ENCODE measurements at regions not wholly inside any gene's neighbourhood (a gene's known extent, or its start where the extent isn't known, plus 50 kb on each side); places are given as distances from the start of the nearest gene placed in this dataset.
A peak's percentile ranks its signal among the peaks of the same experiment; 100 is the strongest.

- no peaks in the 10 kb centered on the region for H3K27me3 ChIP-seq (ENCODE audit: control insufficient read depth, insufficient read depth, low read length)
- no peak overlapping the region for H3K27ac ChIP-seq (ENCODE audit: low read depth in 2 of 2, low read length in 2 of 2)
- FAIRE-seq (no peak), DNase-seq (no peak)
- no peak for TF ChIP-seq CTCF (IDR thresholded peaks at IDR 0.05; ENCODE audit: borderline replicate concordance, extremely low read depth, insufficient read depth)
- no peaks in the 10 kb centered on the region for H3K36me3 ChIP-seq (ENCODE audit: control insufficient read depth in 2 of 3, insufficient read depth in 3 of 3, low read length in 3 of 3)
- no peak overlapping the region for H3K4me3 ChIP-seq (ENCODE audit: low read length in 3 of 3)
- intact Hi-C loops (cut with DNase I): no loop called here
- no peaks in the 10 kb centered on the region for H3K4me1 ChIP-seq (ENCODE audit: control insufficient read depth in 2 of 3, insufficient read depth in 2 of 3, low read depth in 1 of 3, low read length in 3 of 3)
- no peak overlapping the region for H3K9ac ChIP-seq (ENCODE audit: low read length in 3 of 3)
- H3K9me3 ChIP-seq (ENCODE audit: control insufficient read depth in 2 of 3, insufficient read depth in 1 of 3, low read length in 3 of 3): no peaks in the 10 kb centered on the region
Measured at GRCh38 chr17:79203016-79203415, 128.4 kb downstream of the ENGASE start.

GRCh38 chr17:79202480-79202879 is 127.9 kb downstream of the ENGASE start:
- FAIRE-seq: no peak

GRCh38 chr17:79201536-79202227 is 127.1 kb downstream of the ENGASE start:
- Histone ChIP-seq H3K36me3 (ENCODE audit: control insufficient read depth in 2 of 3, insufficient read depth in 3 of 3, low read length in 3 of 3) (no peaks in the 10 kb centered on the region), H3K9me3 (ENCODE audit: control insufficient read depth in 2 of 3, insufficient read depth in 1 of 3, low read length in 3 of 3) (no peaks in the 10 kb centered on the region), H3K27ac (ENCODE audit: low read depth in 2 of 2, low read length in 2 of 2) (no peak overlapping the region), H3K4me3 (ENCODE audit: low read length in 3 of 3) (no peak overlapping the region), H3K4me1 (ENCODE audit: control insufficient read depth in 2 of 3, insufficient read depth in 2 of 3, low read depth in 1 of 3, low read length in 3 of 3) (no peaks in the 10 kb centered on the region), H3K9ac (ENCODE audit: low read length in 3 of 3) (no peak overlapping the region), H3K27me3 (ENCODE audit: control insufficient read depth, insufficient read depth, low read length) (no peaks in the 10 kb centered on the region)
- no peak for FAIRE-seq
- intact Hi-C loops (cut with DNase I): no loop called here
- TF ChIP-seq CTCF (IDR thresholded peaks at IDR 0.05; ENCODE audit: borderline replicate concordance, extremely low read depth, insufficient read depth): no peak
- no peak for DNase-seq

More at GRCh38 chr17:79202480-79202879, 127.9 kb downstream of the ENGASE start:
- Histone ChIP-seq H3K27me3 (ENCODE audit: control insufficient read depth, insufficient read depth, low read length) (no peaks in the 10 kb centered on the region), H3K4me3 (ENCODE audit: low read length in 3 of 3) (no peak overlapping the region), H3K27ac (ENCODE audit: low read depth in 2 of 2, low read length in 2 of 2) (no peak overlapping the region), H3K9ac (ENCODE audit: low read length in 3 of 3) (no peak overlapping the region), H3K4me1 (ENCODE audit: control insufficient read depth in 2 of 3, insufficient read depth in 2 of 3, low read depth in 1 of 3, low read length in 3 of 3) (no peaks in the 10 kb centered on the region), H3K9me3 (ENCODE audit: control insufficient read depth in 2 of 3, insufficient read depth in 1 of 3, low read length in 3 of 3) (no peaks in the 10 kb centered on the region), H3K36me3 (ENCODE audit: control insufficient read depth in 2 of 3, insufficient read depth in 3 of 3, low read length in 3 of 3) (no peaks in the 10 kb centered on the region)
- TF ChIP-seq CTCF (IDR thresholded peaks at IDR 0.05; ENCODE audit: borderline replicate concordance, extremely low read depth, insufficient read depth): no peak
- no peak for DNase-seq
- intact Hi-C loops (cut with DNase I): no loop called here

GRCh38 chr17:79201119-79201518 is 126.5 kb downstream of the ENGASE start:
- TF ChIP-seq CTCF (IDR thresholded peaks at IDR 0.05; ENCODE audit: borderline replicate concordance, extremely low read depth, insufficient read depth): no peak
- no peaks in the 10 kb centered on the region for H3K36me3 ChIP-seq (ENCODE audit: control insufficient read depth in 2 of 3, insufficient read depth in 3 of 3, low read length in 3 of 3)
- peak in 1 of 5 donors; percentile 9 for DNase-seq
- no peak for FAIRE-seq
- no peak overlapping the region for H3K4me3 ChIP-seq (ENCODE audit: low read length in 3 of 3)
- no peak overlapping the region for H3K9ac ChIP-seq (ENCODE audit: low read length in 3 of 3)
- no peaks in the 10 kb centered on the region for H3K9me3 ChIP-seq (ENCODE audit: control insufficient read depth in 2 of 3, insufficient read depth in 1 of 3, low read length in 3 of 3)
- no peaks in the 10 kb centered on the region for H3K4me1 ChIP-seq (ENCODE audit: control insufficient read depth in 2 of 3, insufficient read depth in 2 of 3, low read depth in 1 of 3, low read length in 3 of 3)
- intact Hi-C loops (cut with DNase I): no loop called here
- H3K27me3 ChIP-seq (ENCODE audit: control insufficient read depth, insufficient read depth, low read length): no peaks in the 10 kb centered on the region
- no peak overlapping the region for H3K27ac ChIP-seq (ENCODE audit: low read depth in 2 of 2, low read length in 2 of 2)

Measured in kidney (tissue), 13 donors.